HG02610 (cell line): ENCODE measurements at regions not wholly inside any gene's neighbourhood (a gene's known extent, or its start where the extent isn't known, plus 50 kb on each side); places are given as distances from the start of the nearest gene placed in this dataset.
"Not testable (repeated sequence)": the region's sequence is repeated elsewhere in the genome, so short reads cannot be mapped to it uniquely, and the experiment has no call there.

Experiments used
- ATAC-seq: cut with Tn5 transposase; IDR thresholded peaks from one replicate; pipeline ENCODE4 v1.9.1; 2021; ENCODE audit warnings: mild to moderate bottlenecking, moderate library complexity; ENCODE audit not compliant: unreplicated experiment

DNA sequence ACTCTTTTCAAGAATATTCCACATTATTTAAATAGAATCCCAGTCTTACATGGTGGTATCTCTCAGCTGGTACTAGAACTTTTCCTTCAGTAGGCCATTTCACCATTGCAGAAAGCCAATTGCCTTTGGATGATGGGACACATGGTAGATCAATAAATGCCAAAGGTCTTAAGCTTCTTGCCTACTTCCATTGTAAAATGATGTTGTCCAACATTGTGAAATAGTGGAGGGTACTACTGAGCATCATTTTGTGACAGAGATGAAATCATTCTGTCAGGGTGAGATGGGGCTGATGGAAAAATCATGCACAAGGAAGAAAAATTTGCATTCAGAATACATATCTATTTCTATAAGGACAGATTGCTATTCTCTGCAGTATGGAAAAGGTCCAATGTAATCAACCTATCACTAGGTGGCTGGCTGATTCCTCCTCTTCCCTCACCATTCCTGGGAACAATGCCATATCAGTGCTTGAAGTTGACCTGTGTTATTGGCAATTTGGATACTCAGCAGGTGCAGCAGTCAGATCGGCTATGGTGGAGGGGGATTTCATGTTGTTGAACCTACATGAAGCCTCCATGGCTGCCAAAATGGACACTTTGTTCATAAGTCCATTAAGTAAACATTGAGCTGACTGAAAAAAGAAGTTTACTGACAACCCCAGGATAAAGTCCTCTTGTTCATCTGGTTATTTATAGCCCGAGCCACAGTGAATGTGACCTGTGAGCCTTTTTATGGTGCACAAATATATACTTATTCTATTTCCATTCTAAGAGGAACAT is 596.9 kb upstream of the ARPP21 start:
- ATAC-seq: no peak

GRCh38 chr3:35043040-35043439 is 596.3 kb upstream of the ARPP21 start:
- no peak for ATAC-seq

DNA sequence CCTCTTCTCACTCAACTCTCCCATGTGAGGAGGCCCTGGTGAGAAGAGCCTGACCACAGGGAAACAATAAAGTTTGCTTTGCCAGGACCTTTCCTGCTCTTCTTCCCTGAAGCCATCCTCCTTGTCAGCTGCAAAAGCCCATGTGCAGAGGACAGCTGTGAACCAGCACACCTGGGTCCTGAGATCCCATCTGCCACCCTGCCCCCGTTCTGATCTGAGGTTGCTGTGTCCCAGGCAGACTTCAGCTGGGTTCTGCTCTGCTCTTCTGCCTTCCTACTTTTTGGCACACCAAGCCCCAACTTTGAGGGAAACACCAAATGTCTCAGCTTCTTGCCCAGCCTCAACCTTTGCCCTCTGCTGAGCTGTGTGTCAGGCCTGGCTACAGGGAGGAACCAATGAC is 595.1 kb upstream of the ARPP21 start:
- ATAC-seq: no peak

DNA sequence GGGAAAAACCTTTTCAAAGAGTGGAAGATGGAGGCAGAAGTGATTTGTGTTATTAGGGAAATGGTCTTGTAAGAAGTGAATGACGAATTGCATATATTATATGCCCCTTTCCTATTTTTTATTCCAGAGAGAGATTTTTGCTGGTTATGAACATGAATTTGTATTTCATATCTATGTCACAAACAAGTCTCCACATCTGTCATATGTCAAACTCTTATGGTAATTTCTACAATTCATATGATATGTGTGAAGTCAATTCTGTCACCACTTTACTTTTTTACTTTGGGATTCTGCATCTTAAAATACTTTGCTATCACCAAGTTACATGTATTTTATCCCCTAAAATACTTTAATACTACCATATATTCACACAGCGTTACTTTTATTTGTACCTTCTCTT is 594.2 kb upstream of the ARPP21 start:
- no peak for ATAC-seq

DNA sequence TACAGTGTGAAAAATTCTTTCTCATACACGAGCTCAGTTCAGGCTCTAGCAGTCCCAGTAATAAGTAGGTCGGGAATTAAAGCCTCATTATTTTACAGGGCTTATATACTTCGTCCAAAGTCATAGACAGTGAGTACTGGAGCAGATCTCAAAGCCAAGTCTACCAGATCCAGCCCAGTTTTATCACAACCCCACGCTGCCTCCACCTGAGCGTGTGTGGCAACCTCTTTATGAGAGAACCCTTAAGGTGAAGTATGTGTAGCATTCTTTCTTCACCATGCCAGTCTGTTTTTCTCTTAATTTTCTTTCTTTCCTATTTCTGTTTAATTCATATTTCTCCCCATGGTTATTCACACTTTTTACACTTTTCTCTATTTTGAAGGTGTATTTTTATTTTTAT is 574.6 kb upstream of the ARPP21 start:
- no peak for ATAC-seq

DNA sequence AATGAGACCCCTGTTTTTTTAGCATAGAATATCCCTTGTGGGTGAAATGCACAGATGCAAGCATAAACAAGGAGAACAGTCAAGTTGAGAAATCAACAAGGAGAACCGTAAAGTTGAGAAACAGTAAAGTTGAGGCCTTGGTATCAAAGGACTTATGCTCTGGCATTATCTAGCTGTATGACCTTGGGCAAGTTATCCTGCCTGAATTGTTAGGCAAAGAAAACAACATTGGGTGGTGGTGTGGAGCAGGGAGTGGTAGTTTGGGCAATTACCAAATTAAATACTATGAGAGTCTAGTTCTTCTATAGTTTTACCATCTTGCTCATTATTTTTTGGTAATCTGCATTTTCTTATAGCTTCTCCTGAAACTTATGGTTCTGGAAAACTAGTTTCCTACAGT is 573.4 kb upstream of the ARPP21 start:
- no peak for ATAC-seq

DNA sequence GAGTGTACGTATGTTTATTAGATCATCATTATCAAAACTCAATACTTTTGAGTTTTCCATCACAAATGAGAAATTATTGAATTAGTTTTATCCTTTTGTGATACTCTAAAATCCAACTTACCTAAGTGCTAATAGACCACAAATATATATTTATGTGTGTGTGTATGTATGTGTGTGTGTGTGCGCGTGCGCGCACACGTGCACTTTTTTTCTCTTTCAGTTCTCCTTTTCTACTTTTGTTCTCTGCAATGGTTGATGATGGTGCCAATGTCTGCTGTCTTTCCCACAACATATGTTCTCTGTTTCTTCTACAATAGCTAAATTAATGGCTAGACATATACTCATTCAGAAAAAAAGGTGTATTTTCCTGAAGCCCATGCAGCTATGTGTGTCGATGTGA is 571.6 kb upstream of the ARPP21 start:
- ATAC-seq: no peak

DNA sequence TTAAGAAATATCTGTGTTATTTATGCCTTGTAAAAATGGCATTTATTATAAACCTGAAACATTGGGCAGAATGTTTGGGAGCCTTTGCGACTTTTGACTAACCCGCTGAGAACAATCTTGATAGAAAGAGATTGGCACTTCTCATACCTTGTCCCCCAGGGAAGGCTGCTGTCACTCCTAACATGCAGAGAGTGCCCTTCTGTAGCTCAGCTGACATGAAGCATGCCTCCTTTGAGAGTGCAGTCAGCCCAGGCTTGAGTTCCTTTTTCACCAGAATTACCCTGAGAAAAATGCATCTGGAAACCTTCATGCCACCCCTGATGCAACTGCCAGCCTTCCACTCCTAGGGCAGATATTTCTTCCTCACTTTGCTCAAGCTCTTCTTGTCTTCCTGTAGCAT is 569.2 kb upstream of the ARPP21 start:
- ATAC-seq: no peak

DNA sequence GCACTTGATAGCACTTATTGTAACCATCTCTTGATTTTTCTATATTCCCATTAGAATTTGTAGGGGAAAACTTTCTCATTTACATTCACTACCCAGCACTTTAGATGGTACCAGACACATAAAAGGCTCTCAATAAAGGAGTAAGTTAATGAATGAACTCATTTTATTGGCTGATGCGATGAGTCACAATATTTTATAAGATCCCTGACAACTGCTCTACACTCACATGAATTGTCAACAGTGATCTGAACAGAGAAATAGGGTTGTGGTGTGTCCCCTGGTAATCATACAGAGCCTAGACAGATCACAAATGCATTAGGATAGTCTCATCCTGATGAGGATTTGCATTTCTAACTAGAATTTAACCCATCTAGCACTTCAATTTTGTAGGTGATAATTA is 567.6 kb upstream of the ARPP21 start:
- no peak for ATAC-seq

GRCh38 chr3:35078780-35079179 is 560.5 kb upstream of the ARPP21 start:
- no peak for ATAC-seq

- ATAC-seq: no peak
These were observed 559.9 kb upstream of the ARPP21 start for GRCh38 chr3:35079403-35079802.

DNA sequence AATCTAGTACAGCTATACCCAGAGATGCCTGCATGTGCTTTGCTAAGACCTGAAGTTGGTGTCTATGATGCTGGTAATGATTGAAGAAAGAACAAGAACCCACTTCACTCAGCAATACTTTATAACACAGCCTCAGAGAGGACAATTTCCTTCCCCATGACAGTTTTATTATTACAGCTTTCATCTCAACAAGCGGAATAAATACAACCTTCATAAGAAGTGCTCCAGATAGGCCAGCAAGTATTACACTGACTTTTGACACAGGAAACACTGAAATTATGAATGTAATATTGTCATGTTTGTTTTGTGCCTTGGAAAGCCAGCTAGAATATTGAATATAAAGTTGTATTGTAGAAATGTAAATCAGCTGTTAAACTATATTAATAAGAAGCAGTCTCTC is 557.4 kb upstream of the ARPP21 start:
- ATAC-seq: no peak

DNA sequence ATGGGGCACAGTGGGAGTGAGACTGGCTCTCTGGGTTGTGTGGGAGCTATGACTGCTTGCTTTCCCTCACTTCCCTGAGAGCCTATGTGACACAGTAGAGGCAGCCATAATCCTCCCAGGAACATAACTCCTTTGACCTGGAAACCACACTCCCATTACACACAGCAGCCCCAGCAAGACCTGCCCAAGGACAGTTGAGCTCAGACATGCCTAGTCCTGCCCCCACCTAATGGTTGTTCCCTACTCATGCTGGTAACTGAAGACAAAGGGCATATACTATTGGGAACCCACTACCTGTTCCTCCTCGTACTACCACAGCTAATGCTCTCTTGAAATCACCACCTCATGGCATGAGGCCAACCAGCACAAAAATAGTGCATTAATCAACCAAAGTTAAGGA is 550.4 kb upstream of the ARPP21 start:
- no peak for ATAC-seq

- ATAC-seq: no peak
These were observed 524.6 kb upstream of the ARPP21 start for GRCh38 chr3:35114686-35115085.

- no peak for ATAC-seq
These were observed 519.3 kb upstream of the ARPP21 start for GRCh38 chr3:35120026-35120425.

DNA sequence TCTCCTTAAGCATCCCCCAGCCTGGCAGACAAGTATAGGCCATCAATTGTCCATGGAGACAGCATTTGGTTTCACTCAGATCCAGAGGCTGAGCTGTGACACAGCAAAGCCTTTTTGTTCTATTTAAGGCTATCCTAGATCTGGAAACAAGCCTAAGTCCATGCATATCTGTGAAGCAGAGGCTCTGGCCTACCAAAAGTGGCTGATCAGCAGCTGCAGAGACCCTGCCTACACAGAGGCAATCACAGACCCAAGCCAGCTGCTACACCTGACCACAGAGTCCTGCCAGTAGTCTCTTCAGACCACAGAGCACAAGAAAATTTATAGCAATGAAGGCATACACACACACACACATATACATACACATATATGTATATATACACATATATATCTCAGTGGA is 501.7 kb upstream of the ARPP21 start:
- ATAC-seq: no peak

DNA sequence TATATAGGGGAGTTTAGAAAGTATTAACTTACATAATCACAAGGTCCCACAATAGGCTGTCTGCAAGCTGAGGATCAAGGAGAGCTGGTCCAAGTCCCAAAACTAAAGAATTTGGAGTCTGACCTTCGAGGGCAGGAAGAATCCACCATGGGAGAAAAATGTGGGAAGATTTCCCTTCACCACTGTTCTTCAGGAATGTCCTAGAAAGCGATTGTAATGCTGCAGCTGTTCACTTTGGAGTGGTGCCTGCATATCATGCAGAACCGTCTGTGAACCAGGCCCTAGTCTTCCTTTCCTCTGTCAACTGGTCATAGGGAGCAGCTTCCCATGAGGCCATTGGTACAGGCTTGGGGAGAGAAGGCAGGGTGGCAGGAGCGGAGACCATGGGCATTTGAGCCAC is 497.9 kb upstream of the ARPP21 start:
- no peak for ATAC-seq

DNA sequence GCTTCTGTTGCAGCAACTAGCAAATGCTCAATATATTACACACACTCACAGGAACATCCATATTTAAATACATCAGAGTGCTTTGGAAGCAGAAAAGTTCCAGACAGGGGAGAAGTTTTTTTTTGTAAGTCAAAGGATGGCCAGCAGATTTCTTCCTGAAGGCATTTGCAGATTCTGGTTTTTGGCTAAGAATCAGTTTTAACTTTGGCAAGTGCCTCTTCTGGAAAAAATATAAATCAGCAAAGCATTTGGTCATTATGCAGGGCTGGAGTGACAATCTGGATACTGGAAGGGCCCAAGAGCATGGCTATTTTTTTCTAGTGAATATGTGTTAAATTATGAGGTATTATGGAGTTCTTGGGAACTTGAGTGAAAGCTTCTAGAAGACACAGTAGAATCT is 495.3 kb upstream of the ARPP21 start:
- ATAC-seq: no peak

- not testable (repeated sequence) for ATAC-seq
These were observed 492.9 kb upstream of the ARPP21 start for GRCh38 chr3:35146256-35147035.

DNA sequence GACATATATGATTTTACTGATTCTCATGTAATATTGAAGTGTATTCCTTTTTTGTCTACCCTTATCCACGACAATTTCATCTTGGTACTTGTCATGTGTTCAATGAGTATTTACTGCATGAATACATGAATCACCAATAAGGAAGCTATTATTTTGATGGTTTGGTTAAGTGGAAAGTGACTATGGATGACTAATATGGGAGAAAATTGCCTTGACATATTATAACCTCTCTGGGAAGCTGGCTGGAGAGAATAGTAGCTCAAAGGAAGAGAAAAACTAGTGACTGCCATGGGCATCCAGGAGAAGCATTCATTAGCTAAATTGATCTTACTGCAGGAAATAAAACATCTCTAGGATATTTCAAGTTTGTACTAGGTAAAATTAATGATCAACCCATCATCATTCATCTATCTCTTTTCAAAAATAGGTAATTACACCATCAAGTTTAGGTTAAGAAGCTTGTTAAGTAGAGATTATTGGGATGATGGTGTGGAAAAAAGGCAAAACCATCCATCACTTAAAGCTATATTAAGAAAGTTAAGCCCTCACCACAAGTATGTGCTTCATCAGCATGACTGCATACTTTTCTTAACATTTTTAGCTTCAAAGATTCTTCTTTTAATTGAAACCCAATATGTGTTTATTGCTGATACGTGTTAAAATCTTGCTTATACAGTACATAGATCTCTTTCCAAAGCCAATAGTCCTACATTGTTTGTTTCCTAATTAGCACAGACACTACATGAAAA is 455.2 kb upstream of the ARPP21 start:
- ATAC-seq: no peak

DNA sequence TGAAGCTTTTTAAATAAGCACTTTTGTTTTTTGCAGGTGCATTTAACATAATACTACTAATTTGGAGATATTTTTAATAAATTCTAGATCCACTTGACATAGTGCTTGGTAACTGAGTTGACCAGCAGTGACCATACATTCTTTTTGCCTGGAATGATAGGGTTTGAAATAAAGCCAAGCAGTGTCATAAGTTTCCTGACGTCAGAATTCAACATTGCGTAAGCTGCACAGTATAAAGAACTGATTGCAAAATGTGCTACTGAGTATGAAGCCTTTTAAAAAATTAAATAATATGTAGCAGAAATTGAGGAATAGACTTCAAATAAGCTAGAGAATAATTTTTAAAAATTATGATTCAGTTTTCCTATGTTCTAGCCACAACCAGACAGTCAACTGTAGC is 454.6 kb upstream of the ARPP21 start:
- no peak for ATAC-seq

DNA sequence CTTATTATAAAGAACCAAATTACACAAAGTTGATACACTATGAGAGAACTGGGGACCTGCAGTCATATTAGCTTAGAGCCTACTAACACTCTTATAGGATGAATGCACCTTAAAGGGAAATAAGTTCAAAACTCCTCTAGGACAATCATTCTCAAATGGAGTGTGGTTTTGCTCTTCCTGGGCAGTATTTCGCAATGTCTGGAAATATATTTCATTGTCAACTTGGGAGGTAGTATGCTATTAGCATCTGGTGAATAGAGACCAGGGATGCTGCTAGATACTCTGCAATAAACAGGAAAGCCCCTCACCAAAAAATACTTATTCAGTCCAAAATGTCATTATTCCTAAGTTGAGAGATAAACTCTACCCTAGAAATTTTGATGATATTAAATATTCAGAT is 451.4 kb upstream of the ARPP21 start:
- no peak for ATAC-seq
